DMS114 treated with DMSO at 0.1 percent for 48 hours (cell line): ENCODE measurements at regions not wholly inside any gene's neighbourhood (a gene's known extent, or its start where the extent isn't known, plus 50 kb on each side); places are given as distances from the start of the nearest gene placed in this dataset.

Source experiments
- DNase-seq: peaks from one replicate; lab custom pipeline; 2025; ENCODE audit not compliant: unreplicated experiment; lab: John Stamatoyannopoulos, UW

- no peak for DNase-seq
These were observed 178.0 kb downstream of the PRDM2 start for GRCh38 chr1:13878021-13878420.

GRCh38 chr1:13878451-13878850 lies 178.5 kb downstream of the PRDM2 start:
- DNase-seq = no peak

- DNase-seq = no peak
These were observed 181.5 kb downstream of the PRDM2 start for GRCh38 chr1:13881385-13882088.

GRCh38 chr1:13888351-13888986 lies 188.5 kb downstream of the PRDM2 start:
- DNase-seq = no peak

GRCh38 chr1:13889495-13889894 lies 189.5 kb downstream of the PRDM2 start:
- DNase-seq = no peak

GRCh38 chr1:13890766-13891165 lies 190.8 kb downstream of the PRDM2 start:
- DNase-seq = no peak

- DNase-seq = no peak
These were observed 192.2 kb downstream of the PRDM2 start for GRCh38 chr1:13892198-13892597.

- DNase-seq = peak; percentile 36
These were observed 192.8 kb downstream of the PRDM2 start for GRCh38 chr1:13892671-13893325.

- no peak for DNase-seq
These were observed 193.4 kb downstream of the PRDM2 start for GRCh38 chr1:13893409-13893821.

GRCh38 chr1:13896932-13897331 lies 196.9 kb downstream of the PRDM2 start:
- no peak for DNase-seq

GRCh38 chr1:13898406-13898805 lies 198.4 kb downstream of the PRDM2 start:
- no peak for DNase-seq

- no peak for DNase-seq
These were observed 199.9 kb downstream of the PRDM2 start for GRCh38 chr1:13899856-13900255.

- DNase-seq = no peak
These were observed 200.6 kb downstream of the PRDM2 start for GRCh38 chr1:13900583-13900982.

GRCh38 chr1:13901039-13901438 lies 201.1 kb downstream of the PRDM2 start:
- DNase-seq = no peak

GRCh38 chr1:13901597-13901996 lies 201.6 kb downstream of the PRDM2 start:
- no peak for DNase-seq

- DNase-seq = no peak
These were observed 208.1 kb downstream of the PRDM2 start for GRCh38 chr1:13908128-13908527.

- DNase-seq = no peak
These were observed 212.0 kb downstream of the PRDM2 start for GRCh38 chr1:13911697-13912619.

- no peak for DNase-seq
These were observed 213.4 kb downstream of the PRDM2 start for GRCh38 chr1:13913396-13913795.

- DNase-seq = no peak
These were observed 216.5 kb downstream of the PRDM2 start for GRCh38 chr1:13916530-13916929.

- DNase-seq = no peak
These were observed 217.6 kb downstream of the PRDM2 start for GRCh38 chr1:13917607-13918006.

GRCh38 chr1:13918862-13919261 lies 218.9 kb downstream of the PRDM2 start:
- DNase-seq = no peak
